Upper lobe of left lung (tissue), 4 donors: ENCODE measurements at regions not wholly inside any gene's neighbourhood (a gene's known extent, or its start where the extent isn't known, plus 50 kb on each side); places are given as distances from the start of the nearest gene placed in this dataset.

Experiments used
- POLR2A ChIP-seq, 4 donors: fragments of 450-650 bp; IDR thresholded peaks; one replicate each; pipeline ENCODE4 v1.5.1; 2016 to 2017; ENCODE audit warnings: antibody characterized with exemption in 4 of 4, mild to moderate bottlenecking in 2 of 4
- TF ChIP-seq, protein P1 (sequence below), 6 experiments: fragments of 450-650 bp in 4 of 6; fragments of 200-600 bp in 2 of 6; sonication (generic) in 2 of 6; IDR thresholded peaks; one replicate each; pipeline ENCODE4 v1.5.1; 2016 to 2019; ENCODE audit warnings: antibody characterized with exemption in 6 of 6

DNA sequence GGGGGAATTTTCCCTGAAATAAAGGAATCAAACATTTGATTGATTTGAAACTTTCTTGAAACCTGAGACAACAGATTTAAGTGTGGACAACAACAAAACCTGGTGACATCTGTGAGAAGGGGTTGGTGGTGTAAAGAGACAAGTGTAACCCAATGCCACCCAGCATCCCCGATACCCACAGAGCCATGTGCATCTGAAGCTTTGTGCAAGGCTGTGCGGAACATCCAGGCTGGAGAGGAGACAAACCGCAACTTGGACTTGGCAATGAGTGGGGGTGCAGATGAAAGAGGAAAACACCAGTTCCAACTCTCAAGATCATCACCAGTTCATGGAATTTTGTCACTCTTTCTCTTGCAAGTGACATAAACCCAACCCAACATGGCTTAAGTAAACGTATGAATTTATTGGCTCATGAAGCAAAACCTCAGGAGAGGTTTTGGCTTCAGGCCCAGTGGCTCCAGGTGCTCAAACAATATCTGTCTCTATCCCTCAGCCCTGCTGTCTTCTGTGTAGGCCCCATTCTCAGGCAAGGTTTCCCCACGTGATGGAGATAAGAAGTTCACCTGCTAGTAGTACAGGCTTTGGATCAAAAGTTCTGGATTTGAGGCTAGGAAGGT lies 55.2 kb upstream of the NTF3 start:
- no peak for TF ChIP-seq POLR2A (IDR thresholded peaks at IDR 0.05)
- TF ChIP-seq, protein P1, sequence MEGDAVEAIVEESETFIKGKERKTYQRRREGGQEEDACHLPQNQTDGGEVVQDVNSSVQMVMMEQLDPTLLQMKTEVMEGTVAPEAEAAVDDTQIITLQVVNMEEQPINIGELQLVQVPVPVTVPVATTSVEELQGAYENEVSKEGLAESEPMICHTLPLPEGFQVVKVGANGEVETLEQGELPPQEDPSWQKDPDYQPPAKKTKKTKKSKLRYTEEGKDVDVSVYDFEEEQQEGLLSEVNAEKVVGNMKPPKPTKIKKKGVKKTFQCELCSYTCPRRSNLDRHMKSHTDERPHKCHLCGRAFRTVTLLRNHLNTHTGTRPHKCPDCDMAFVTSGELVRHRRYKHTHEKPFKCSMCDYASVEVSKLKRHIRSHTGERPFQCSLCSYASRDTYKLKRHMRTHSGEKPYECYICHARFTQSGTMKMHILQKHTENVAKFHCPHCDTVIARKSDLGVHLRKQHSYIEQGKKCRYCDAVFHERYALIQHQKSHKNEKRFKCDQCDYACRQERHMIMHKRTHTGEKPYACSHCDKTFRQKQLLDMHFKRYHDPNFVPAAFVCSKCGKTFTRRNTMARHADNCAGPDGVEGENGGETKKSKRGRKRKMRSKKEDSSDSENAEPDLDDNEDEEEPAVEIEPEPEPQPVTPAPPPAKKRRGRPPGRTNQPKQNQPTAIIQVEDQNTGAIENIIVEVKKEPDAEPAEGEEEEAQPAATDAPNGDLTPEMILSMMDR (IDR thresholded peaks at IDR 0.05) = no peak
